OCI-LY7 (cell line): ENCODE measurements at regions not wholly inside any gene's neighbourhood (a gene's known extent, or its start where the extent isn't known, plus 50 kb on each side); places are given as distances from the start of the nearest gene placed in this dataset.

Source experiments
- BruUV-seq: library from RNA; stranded (reverse); fragments of 400-500 nt; replicated peaks from 2 replicates; lab custom pipeline; 2021; lab: Mats Ljungman, UMichigan
- CTCF ChIA-PET: fragments of 300-600 bp; sonication (Branson Sonifier 250); formaldehyde crosslinking; loops from one replicate; lab custom pipeline; 2022; ENCODE audit warnings: antibody characterized with exemption; ENCODE audit not compliant: unreplicated experiment; lab: Charles Lee
- POLR2A ChIA-PET: fragments of 300-600 bp; sonication (Branson Sonifier 250); formaldehyde crosslinking; loops from one replicate; lab custom pipeline; 2022; ENCODE audit warnings: antibody characterized with exemption; lab: Charles Lee
- DNase-seq: peaks from one replicate; pipeline ENCODE4 v3.0.0-alpha.2; 2015; ENCODE audit warnings: low spot score
- H2AFZ ChIP-seq: fragments of 200-600 bp; sonication (generic), shearing (Covaris generic); 2 replicates; pipeline ENCODE4 v1.6.1; 2014; ENCODE audit warnings: mild to moderate bottlenecking, antibody characterized with exemption, low read length, moderate library complexity
- H3K27ac ChIP-seq: fragments of 200-600 bp; sonication (generic); 2 replicates; pipeline ENCODE4 v1.5.1; 2014; ENCODE audit warnings: mixed run types, low read depth, mild to moderate bottlenecking, moderate library complexity, low read length, inconsistent platforms; ENCODE audit not compliant: poor library complexity, severe bottlenecking
- H3K36me3 ChIP-seq: fragments of 200-600 bp; sonication (generic); 2 replicates; pipeline ENCODE4 v1.6.1; 2014; ENCODE audit warnings: mild to moderate bottlenecking, antibody characterized with exemption, low read length, moderate library complexity, mixed read lengths; ENCODE audit not compliant: insufficient read depth
- H3K4me1 ChIP-seq: fragments of 200-600 bp; sonication (generic); 2 replicates; pipeline ENCODE4 v1.5.1; 2014; ENCODE audit warnings: mild to moderate bottlenecking, low read length; ENCODE audit not compliant: insufficient read depth, poor library complexity, severe bottlenecking
- H3K4me2 ChIP-seq: fragments of 200-600 bp; sonication (generic); 2 replicates; pipeline ENCODE4 v1.6.1; 2014; ENCODE audit warnings: mild to moderate bottlenecking, low read length
- H3K4me3 ChIP-seq: fragments of 200-600 bp; sonication (generic); 2 replicates; pipeline ENCODE4 v1.5.1; 2014; ENCODE audit warnings: mild to moderate bottlenecking, low read depth, low read length; ENCODE audit not compliant: poor library complexity, severe bottlenecking
- H3K79me2 ChIP-seq: fragments of 200-600 bp; sonication (generic); 2 replicates; pipeline ENCODE4 v1.6.1; 2016; ENCODE audit warnings: low read depth, mild to moderate bottlenecking, low read length, moderate library complexity, mixed read lengths; ENCODE audit not compliant: insufficient read depth
- H3K9me2 ChIP-seq: fragments of 200-600 bp; sonication (generic); 2 replicates; pipeline ENCODE4 v1.6.1; 2016; ENCODE audit warnings: mild to moderate bottlenecking, low read length, mixed read lengths; ENCODE audit not compliant: insufficient read depth
- H3K9me3 ChIP-seq: fragments of 200-600 bp; sonication (generic); 2 replicates; pipeline ENCODE4 v1.6.1; 2014; ENCODE audit warnings: mild to moderate bottlenecking, mixed run types, low read length, mixed read lengths
- H4K20me1 ChIP-seq: fragments of 200-600 bp; sonication (generic); 2 replicates; pipeline ENCODE4 v1.6.1; 2014; ENCODE audit warnings: mild to moderate bottlenecking, antibody characterized with exemption, low read length, moderate library complexity, mixed read lengths; ENCODE audit not compliant: insufficient read depth
- CTCF ChIP-seq: fragments of 200-600 bp; sonication (generic); conservative IDR thresholded peaks from 2 replicates; pipeline ENCODE4 v1.5.1; 2014; ENCODE audit warnings: mild to moderate bottlenecking, antibody characterized with exemption, low read length, moderate library complexity, mixed read lengths
- EZH2phosphoT487 ChIP-seq: fragments of 200-600 bp; sonication (generic); IDR thresholded peaks from 2 replicates; pipeline ENCODE4 v1.6.1; 2018; ENCODE audit warnings: low read depth, borderline replicate concordance, mild to moderate bottlenecking, mixed run types, antibody characterized with exemption, low read length, moderate library complexity, mixed read lengths
- intact Hi-C: fragments of 100-400 bp; cut with micrococcal nuclease; formaldehyde crosslinking; loops from one replicate; pipeline ENCODE4 v1.10.0; 2022; ENCODE audit not compliant: unreplicated experiment

DNA sequence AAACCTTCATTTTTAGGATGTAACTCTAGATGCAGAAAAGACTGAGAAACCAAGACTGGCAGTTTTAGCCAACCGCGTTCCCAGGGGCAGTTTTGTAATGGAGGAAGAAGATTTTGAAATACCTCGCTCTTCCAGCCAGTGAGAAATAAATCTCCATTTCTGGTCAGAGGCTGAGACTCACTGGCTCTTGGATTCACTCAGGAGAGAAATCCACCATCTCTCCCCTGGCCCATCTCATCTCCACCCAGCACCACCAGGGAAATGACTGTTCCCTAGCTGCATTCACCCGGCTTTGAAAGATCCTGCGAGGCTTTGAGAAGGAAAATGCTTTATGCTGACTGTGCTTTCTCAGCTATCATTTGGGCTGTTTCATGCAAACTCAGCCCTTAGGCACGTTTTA is 185.2 kb downstream of the SOX9 start:
- H3K27ac ChIP-seq: no peak overlapping the region
- H3K9me2 ChIP-seq: no peaks in the 10 kb centered on the region
- no peak overlapping the region for H2AFZ ChIP-seq
- ChIA-PET CTCF (no interaction called here), POLR2A (no interaction called here)
- BruUV-seq: no TSS peak
- no peaks in the 10 kb centered on the region for H3K9me3 ChIP-seq
- DNase-seq: no peak
- intact Hi-C loops: no loop called here
- no peaks in the 10 kb centered on the region for H3K79me2 ChIP-seq
- no peak overlapping the region for H3K4me3 ChIP-seq
- no peaks in the 10 kb centered on the region for H3K4me1 ChIP-seq
- H4K20me1 ChIP-seq: no peaks in the 10 kb centered on the region
- TF ChIP-seq EZH2phosphoT487 (no peak), CTCF (no peak)
- H3K4me2 ChIP-seq: no peak overlapping the region
- no peaks in the 10 kb centered on the region for H3K36me3 ChIP-seq

DNA sequence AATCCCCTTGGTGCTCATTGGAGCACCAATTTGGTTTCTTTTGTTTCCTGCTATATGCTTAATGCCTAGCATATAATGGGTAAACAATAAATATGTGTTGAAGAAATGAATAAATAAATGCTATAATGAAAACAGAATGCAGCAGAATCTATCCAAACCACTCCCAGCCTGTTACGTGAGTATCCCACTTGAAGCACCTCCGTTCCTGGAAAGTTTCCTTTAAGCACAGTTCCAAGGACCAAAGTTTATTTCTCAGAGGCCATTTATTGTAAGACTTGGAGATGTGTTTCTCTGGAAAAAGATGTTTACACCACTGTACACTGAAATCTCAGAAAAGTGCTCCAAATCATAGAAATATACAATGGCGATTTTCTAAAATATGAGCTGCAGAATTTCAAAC is 187.0 kb downstream of the SOX9 start:
- POLR2A ChIA-PET: no interaction called here
- no peak for DNase-seq
- Histone ChIP-seq H2AFZ (no peak overlapping the region), H4K20me1 (no peaks in the 10 kb centered on the region), H3K4me1 (no peaks in the 10 kb centered on the region), H3K79me2 (no peaks in the 10 kb centered on the region), H3K9me2 (no peaks in the 10 kb centered on the region), H3K9me3 (no peaks in the 10 kb centered on the region), H3K4me2 (no peak overlapping the region), H3K27ac (no peak overlapping the region), H3K36me3 (no peaks in the 10 kb centered on the region), H3K4me3 (no peak overlapping the region)
- CTCF ChIA-PET: no interaction called here
- intact Hi-C loops: no loop called here
- BruUV-seq: no TSS peak
- TF ChIP-seq CTCF: no peak
- no peak for TF ChIP-seq EZH2phosphoT487

DNA sequence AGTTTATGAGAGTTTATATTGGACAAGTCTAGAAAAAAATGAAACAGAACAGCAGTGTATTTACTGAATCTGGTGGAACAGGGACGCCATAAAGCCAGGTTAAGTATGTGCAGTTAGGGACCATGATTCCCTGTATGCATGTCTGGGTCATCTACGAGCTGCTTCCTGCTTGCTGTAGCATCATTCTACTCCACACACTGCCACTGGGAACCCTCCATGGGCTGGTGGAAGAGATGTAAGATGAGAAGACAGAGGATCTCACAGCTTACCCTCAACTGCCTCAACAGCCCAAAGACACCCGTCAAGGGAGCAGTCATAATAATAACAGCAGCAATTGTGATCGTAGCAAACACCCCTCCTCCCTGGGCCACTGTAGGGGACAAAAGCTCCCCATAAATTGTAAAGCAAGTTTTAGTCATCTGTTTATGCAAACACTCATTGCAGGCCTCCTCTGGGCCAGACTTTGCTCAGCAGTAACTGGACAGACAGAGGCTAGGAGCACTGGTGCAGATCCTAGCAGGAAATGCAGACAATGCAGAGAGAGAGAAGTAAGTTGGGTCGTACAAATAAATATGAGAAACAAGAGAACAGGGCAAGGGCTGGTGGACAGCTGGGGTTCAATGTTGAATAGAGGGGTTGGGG is 188.0 kb downstream of the SOX9 start:
- intact Hi-C loops: no loop called here
- ChIA-PET POLR2A (no interaction called here), CTCF (interaction anchor here (0.5 kb wide), 1 partner anchor 180 kb away, joined by 3 read pairs; no protein-coding TSS in a partner anchor)
- H3K36me3 ChIP-seq: no peaks in the 10 kb centered on the region
- H3K4me2 ChIP-seq: no peak overlapping the region
- no peaks in the 10 kb centered on the region for H3K9me2 ChIP-seq
- no peaks in the 10 kb centered on the region for H4K20me1 ChIP-seq
- no peaks in the 10 kb centered on the region for H3K4me1 ChIP-seq
- no peak overlapping the region for H3K4me3 ChIP-seq
- TF ChIP-seq EZH2phosphoT487 (no peak), CTCF (no peak)
- no peak for DNase-seq
- H3K79me2 ChIP-seq: no peaks in the 10 kb centered on the region
- no TSS peak for BruUV-seq
- no peaks in the 10 kb centered on the region for H3K9me3 ChIP-seq
- no peak overlapping the region for H2AFZ ChIP-seq
- H3K27ac ChIP-seq: no peak overlapping the region
